Calu3 (cell line): ENCODE measurements at regions not wholly inside any gene's neighbourhood (a gene's known extent, or its start where the extent isn't known, plus 50 kb on each side); places are given as distances from the start of the nearest gene placed in this dataset.
A peak's percentile ranks its signal among the peaks of the same experiment; 100 is the strongest.

Experiments used
- BruUV-seq: library from RNA; stranded (reverse); fragments of 400-500 nt; replicated peaks from 2 replicates; lab custom pipeline; 2021; lab: Mats Ljungman, UMichigan
- CTCF ChIA-PET: fragments of 300-600 bp; sonication (Branson Sonifier 250); formaldehyde crosslinking; loops from one replicate; lab custom pipeline; 2022; ENCODE audit warnings: antibody characterized with exemption; lab: Charles Lee
- DNase-seq: peaks from one replicate; pipeline ENCODE4 v3.0.0; 2022
- H3K27ac Mint-ChIP-seq: one replicate; pipeline ENCODE4 v1.8.0; 2022; ENCODE audit warnings: mixed read lengths; ENCODE audit not compliant: unreplicated experiment
- H3K27me3 Mint-ChIP-seq: one replicate; pipeline ENCODE4 v1.8.0; 2022; ENCODE audit warnings: mixed read lengths; ENCODE audit not compliant: unreplicated experiment
- H3K36me3 Mint-ChIP-seq: one replicate; pipeline ENCODE4 v1.8.0; 2022; ENCODE audit warnings: mild to moderate bottlenecking, moderate library complexity, mixed read lengths; ENCODE audit not compliant: insufficient read depth, unreplicated experiment
- H3K4me1 Mint-ChIP-seq: one replicate; pipeline ENCODE4 v1.8.0; 2022; ENCODE audit warnings: mild to moderate bottlenecking, low read depth, mixed read lengths; ENCODE audit not compliant: unreplicated experiment
- H3K4me3 Mint-ChIP-seq: one replicate; pipeline ENCODE4 v1.8.0; 2022; ENCODE audit warnings: mild to moderate bottlenecking, low read depth, moderate library complexity, mixed read lengths; ENCODE audit not compliant: unreplicated experiment
- H3K9me3 Mint-ChIP-seq: one replicate; pipeline ENCODE4 v1.8.0; 2022; ENCODE audit warnings: low read depth, mixed read lengths; ENCODE audit not compliant: unreplicated experiment
- CTCF ChIP-seq: fragments of 200-600 bp; IDR thresholded peaks from one replicate; pipeline ENCODE4 v1.8.0; 2022; ENCODE audit warnings: antibody characterized with exemption; ENCODE audit not compliant: unreplicated experiment
- intact Hi-C: fragments of 100-400 bp; cut with micrococcal nuclease; formaldehyde crosslinking; loops from one replicate; pipeline ENCODE4 v1.10.0; 2022; ENCODE audit not compliant: unreplicated experiment

DNA sequence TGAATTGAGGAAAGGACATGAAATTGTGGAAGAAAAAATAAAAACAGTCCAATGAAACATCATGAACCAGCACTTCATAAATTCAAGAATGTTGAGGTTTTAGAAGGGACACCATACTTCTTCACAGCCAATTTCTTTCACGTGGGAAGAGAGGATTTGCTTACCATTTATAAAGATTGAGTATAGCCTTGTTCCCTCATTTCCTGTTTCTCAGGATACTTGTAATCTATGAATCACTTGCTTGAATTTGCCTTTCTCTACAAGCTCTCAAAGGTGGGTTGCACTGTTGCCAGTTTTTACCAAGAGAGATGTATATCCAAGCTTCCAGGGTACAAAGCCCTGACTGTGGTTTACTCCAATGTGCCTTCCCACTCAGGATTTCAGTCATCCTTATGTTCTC lies 116.1 kb downstream of the DUSP6 start:
- H3K4me1 Mint-ChIP-seq: peaks cover 55% of the 10 kb centered on the region
- H3K9me3 Mint-ChIP-seq: peaks cover 5% of the 10 kb centered on the region
- intact Hi-C loops: loop anchor here (5.0 kb wide), 2 partner anchors 91 to 291 kb away; partner anchors contain the start of gene POC1B

DNA sequence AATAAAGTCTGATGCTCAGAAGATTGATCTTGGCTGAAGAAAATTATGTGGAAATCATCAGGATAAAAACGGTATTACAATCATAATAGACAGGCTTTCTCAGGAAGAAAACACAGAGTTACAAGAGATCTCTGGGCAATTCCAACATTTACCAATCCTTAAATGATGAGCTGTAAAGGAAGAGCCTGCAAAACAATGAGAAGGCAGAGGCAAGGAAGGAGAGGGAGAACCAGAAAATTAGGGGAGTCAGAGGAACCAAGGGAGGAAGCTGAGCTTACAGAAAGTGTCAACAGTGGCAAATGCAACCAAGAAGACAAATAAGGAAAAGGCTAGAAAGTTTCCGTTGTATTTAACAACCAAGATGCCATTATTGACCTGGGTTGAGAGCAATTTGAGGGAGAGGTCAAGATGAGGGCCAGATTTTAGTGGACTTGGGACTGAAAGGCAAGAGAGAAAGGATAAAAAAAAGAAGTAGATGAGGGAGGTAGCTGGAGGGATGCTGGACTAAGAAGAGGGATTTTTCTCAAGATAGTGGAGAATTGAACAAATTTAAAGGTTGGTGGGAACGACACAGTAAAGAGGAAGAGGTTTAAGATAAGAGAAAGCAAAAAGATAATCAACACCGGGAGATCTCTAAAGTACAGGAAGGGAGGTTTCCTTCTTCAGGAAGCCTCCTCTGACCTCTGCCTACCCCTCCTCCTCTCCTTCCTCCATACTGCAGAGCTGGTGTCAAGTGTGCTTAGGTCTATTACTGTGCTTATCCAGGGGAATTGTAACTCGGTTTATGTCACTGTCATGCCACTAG lies 116.9 kb downstream of the DUSP6 start:
- peaks cover 9% of the 10 kb centered on the region for H3K36me3 Mint-ChIP-seq
- CTCF ChIA-PET: interaction anchor here (0.8 kb wide), 1 partner anchor 1107 kb away, joined by 3 read pairs; no protein-coding TSS in a partner anchor
- H3K4me3 Mint-ChIP-seq: no peak overlapping the region
- DNase-seq: no peak
- H3K27me3 Mint-ChIP-seq: no peaks in the 10 kb centered on the region
- peak overlapping the region; percentile 25 for H3K27ac Mint-ChIP-seq
- H3K9me3 Mint-ChIP-seq: peaks cover 5% of the 10 kb centered on the region
- TF ChIP-seq CTCF: no peak
- no TSS peak for BruUV-seq
- peaks cover 59% of the 10 kb centered on the region for H3K4me1 Mint-ChIP-seq
- intact Hi-C loops: loop anchor here (5.0 kb wide), 2 partner anchors 92 to 292 kb away; partner anchors contain the start of gene POC1B

More for the DNA sequence above, 116.1 kb downstream of the DUSP6 start:
- H3K4me3 Mint-ChIP-seq: no peak overlapping the region
- TF ChIP-seq CTCF: no peak
- H3K27ac Mint-ChIP-seq: no peak overlapping the region
- H3K36me3 Mint-ChIP-seq: peaks cover 9% of the 10 kb centered on the region
- BruUV-seq: no TSS peak
- CTCF ChIA-PET: interaction anchor here (0.8 to 2.7 kb wide), 3 partner anchors 9 to 1108 kb away, joined by 3 to 25 read pairs (median 7); no protein-coding TSS in a partner anchor
- DNase-seq: no peak
- H3K27me3 Mint-ChIP-seq: no peaks in the 10 kb centered on the region

- no TSS peak for BruUV-seq
- Mint-ChIP-seq H3K4me3 (no peak overlapping the region), H3K27me3 (no peaks in the 10 kb centered on the region), H3K36me3 (peaks cover 9% of the 10 kb centered on the region), H3K9me3 (peaks cover 5% of the 10 kb centered on the region), H3K27ac (peak overlapping the region; percentile 25), H3K4me1 (peaks cover 59% of the 10 kb centered on the region)
- no peak for DNase-seq
- no peak for TF ChIP-seq CTCF
- CTCF ChIA-PET: no interaction called here
- intact Hi-C loops: loop anchor here (5.0 kb wide), 2 partner anchors 93 to 293 kb away; partner anchors contain the start of gene POC1B
Observed at GRCh38 chr12:89234324-89235114, 117.8 kb downstream of the DUSP6 start.

DNA sequence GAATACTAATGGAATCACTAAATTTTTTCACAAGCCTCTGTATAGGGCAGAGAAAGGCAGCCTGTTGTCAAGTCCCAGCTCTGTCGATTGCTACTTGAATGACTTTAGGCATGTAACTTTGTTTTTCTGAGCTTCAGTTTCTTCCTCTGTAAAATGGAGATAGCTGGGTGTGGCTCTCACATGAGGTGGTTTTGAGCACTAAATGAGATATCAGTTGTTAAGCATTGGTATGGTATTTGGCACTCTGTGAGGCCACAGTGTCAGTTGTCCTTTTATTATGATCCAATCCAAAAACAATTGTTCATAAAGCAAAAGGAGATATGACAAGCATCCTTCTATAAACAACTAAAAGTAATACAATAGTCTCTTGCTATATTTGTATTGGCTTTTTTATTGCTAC lies 120.6 kb downstream of the DUSP6 start:
- no peak for DNase-seq
- Mint-ChIP-seq H3K4me1 (peaks cover 53% of the 10 kb centered on the region), H3K27ac (no peak overlapping the region), H3K36me3 (no peaks in the 10 kb centered on the region), H3K27me3 (no peaks in the 10 kb centered on the region), H3K4me3 (no peak overlapping the region), H3K9me3 (peaks cover 5% of the 10 kb centered on the region)
- no TSS peak for BruUV-seq
- intact Hi-C loops: no loop called here
- CTCF ChIA-PET: interaction anchor here (0.9 kb wide), 1 partner anchor 49 kb away, joined by 3 read pairs; no protein-coding TSS in a partner anchor
- TF ChIP-seq CTCF: no peak
